Breast epithelium (tissue), 3 donors: ENCODE measurements at regions not wholly inside any gene's neighbourhood (a gene's known extent, or its start where the extent isn't known, plus 50 kb on each side); places are given as distances from the start of the nearest gene placed in this dataset.

Experiments used
- POLR2A ChIP-seq: fragments of 450-650 bp; IDR thresholded peaks from one replicate; pipeline ENCODE4 v1.6.1; 2016; ENCODE audit warnings: antibody characterized with exemption, mild to moderate bottlenecking, moderate library complexity
- TF ChIP-seq, protein P1 (sequence below), 3 donors: fragments of 450-650 bp; IDR thresholded peaks; one replicate each; pipeline ENCODE4 v1.5.1; 2016 to 2017; ENCODE audit warnings: antibody characterized with exemption in 3 of 3, mild to moderate bottlenecking in 3 of 3, moderate library complexity in 3 of 3

GRCh38 chr20:11692567-11692966 is 225.1 kb upstream of the BTBD3 start:
- TF ChIP-seq, protein P1, sequence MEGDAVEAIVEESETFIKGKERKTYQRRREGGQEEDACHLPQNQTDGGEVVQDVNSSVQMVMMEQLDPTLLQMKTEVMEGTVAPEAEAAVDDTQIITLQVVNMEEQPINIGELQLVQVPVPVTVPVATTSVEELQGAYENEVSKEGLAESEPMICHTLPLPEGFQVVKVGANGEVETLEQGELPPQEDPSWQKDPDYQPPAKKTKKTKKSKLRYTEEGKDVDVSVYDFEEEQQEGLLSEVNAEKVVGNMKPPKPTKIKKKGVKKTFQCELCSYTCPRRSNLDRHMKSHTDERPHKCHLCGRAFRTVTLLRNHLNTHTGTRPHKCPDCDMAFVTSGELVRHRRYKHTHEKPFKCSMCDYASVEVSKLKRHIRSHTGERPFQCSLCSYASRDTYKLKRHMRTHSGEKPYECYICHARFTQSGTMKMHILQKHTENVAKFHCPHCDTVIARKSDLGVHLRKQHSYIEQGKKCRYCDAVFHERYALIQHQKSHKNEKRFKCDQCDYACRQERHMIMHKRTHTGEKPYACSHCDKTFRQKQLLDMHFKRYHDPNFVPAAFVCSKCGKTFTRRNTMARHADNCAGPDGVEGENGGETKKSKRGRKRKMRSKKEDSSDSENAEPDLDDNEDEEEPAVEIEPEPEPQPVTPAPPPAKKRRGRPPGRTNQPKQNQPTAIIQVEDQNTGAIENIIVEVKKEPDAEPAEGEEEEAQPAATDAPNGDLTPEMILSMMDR (IDR thresholded peaks at IDR 0.05) = no peak
- TF ChIP-seq POLR2A = no peak
